SU-DHL-6 (cell line): ENCODE measurements at regions not wholly inside any gene's neighbourhood (a gene's known extent, or its start where the extent isn't known, plus 50 kb on each side); places are given as distances from the start of the nearest gene placed in this dataset.

Experiments used
- H2AFZ ChIP-seq: fragments of 200-600 bp; sonication (generic); 2 replicates; pipeline ENCODE4 v1.6.1; 2014; ENCODE audit warnings: low read depth, mild to moderate bottlenecking, moderate library complexity, mixed read lengths, antibody characterized with exemption, low read length; ENCODE audit not compliant: severe bottlenecking
- H3F3A ChIP-seq: fragments of 200-600 bp; shearing (Covaris generic); 2 replicates; pipeline ENCODE4 v1.6.0; 2016; ENCODE audit warnings: antibody characterized with exemption, mild to moderate bottlenecking; ENCODE audit not compliant: insufficient read depth
- H3K27ac ChIP-seq: fragments of 200-600 bp; sonication (generic); 2 replicates; pipeline ENCODE4 v1.5.1; 2016; ENCODE audit warnings: low read depth, mild to moderate bottlenecking, low read length, moderate library complexity, mixed read lengths
- H3K27me3 ChIP-seq: fragments of 200-600 bp; sonication (generic), shearing (Covaris generic); 2 replicates; pipeline ENCODE4 v1.6.0; 2014; ENCODE audit warnings: mild to moderate bottlenecking, low read length
- H3K36me3 ChIP-seq: fragments of 200-600 bp; sonication (generic); 2 replicates; pipeline ENCODE4 v1.6.1; 2014; ENCODE audit warnings: mild to moderate bottlenecking, low read length, mixed read lengths
- H3K4me2 ChIP-seq: fragments of 300-600, 200-600 bp; shearing (Covaris generic), sonication (generic); 2 replicates; pipeline ENCODE4 v1.6.0; 2014; ENCODE audit warnings: low read length, low read depth, mild to moderate bottlenecking; ENCODE audit not compliant: poor library complexity, severe bottlenecking
- H3K4me3 ChIP-seq: fragments of 200-600 bp; sonication (generic); 2 replicates; pipeline ENCODE4 v1.5.1; 2014; ENCODE audit warnings: antibody characterized with exemption, low read length, mild to moderate bottlenecking, mixed read lengths; ENCODE audit not compliant: insufficient read depth, poor library complexity, severe bottlenecking
- H3K79me2 ChIP-seq: fragments of 200-600 bp; sonication (generic); 2 replicates; pipeline ENCODE4 v1.6.1; 2014; ENCODE audit warnings: mild to moderate bottlenecking, low read length, moderate library complexity; ENCODE audit not compliant: insufficient read depth
- H3K9ac ChIP-seq: fragments of 200-600 bp; sonication (generic); 2 replicates; pipeline ENCODE4 v1.7.0; 2014; ENCODE audit warnings: mild to moderate bottlenecking, low read length
- H3K9me2 ChIP-seq: fragments of 200-600 bp; sonication (generic); replicated peaks from 2 replicates; pipeline ENCODE4 v1.6.1; 2014; ENCODE audit warnings: low read length; ENCODE audit not compliant: insufficient read depth
- H3K9me3 ChIP-seq: fragments of 200-600 bp; sonication (generic); 2 replicates; pipeline ENCODE4 v1.6.1; 2014; ENCODE audit warnings: low read length, mixed read lengths; ENCODE audit not compliant: insufficient read depth
- H4K20me1 ChIP-seq: fragments of 200-600 bp; sonication (generic); 2 replicates; pipeline ENCODE4 v1.6.1; 2014; ENCODE audit warnings: low read depth, mild to moderate bottlenecking, antibody characterized with exemption, low read length, moderate library complexity, mixed read lengths
- EZH2phosphoT487 ChIP-seq: fragments of 200-600 bp; sonication (generic), shearing (Covaris generic); conservative IDR thresholded peaks from 2 replicates; pipeline ENCODE4 v1.6.1; 2018; ENCODE audit warnings: mild to moderate bottlenecking, antibody characterized with exemption, low read length, moderate library complexity, mixed read lengths
- TF ChIP-seq, protein P1 (sequence below): fragments of 200-600 bp; sonication (generic); IDR thresholded peaks from one replicate; pipeline ENCODE4 v1.5.1; 2017; ENCODE audit warnings: antibody characterized with exemption, mild to moderate bottlenecking, low read length, moderate library complexity; ENCODE audit not compliant: insufficient read depth, poor library complexity, severe bottlenecking

DNA sequence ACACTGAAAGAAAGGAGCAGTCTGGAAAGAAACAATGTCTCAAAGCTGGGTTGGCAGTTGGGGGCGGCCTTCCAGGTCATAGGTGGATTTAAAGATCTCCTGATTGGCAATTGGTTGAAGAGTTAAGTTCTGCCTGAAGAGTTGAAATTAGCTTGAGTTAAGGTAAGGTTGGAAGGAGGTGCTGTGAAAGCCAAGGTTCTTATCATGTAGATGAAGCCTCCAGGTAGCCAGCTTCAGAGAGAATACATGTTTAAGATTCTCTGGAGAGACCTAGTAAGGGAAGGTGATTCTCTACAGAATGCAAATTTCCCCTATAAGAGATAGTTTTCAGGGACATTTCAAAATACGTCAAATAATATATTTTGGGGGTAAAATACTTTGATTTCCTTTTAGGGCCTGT lies 387.1 kb downstream of the TMEM232 start:
- no peak for TF ChIP-seq EZH2phosphoT487
- TF ChIP-seq, protein P1, sequence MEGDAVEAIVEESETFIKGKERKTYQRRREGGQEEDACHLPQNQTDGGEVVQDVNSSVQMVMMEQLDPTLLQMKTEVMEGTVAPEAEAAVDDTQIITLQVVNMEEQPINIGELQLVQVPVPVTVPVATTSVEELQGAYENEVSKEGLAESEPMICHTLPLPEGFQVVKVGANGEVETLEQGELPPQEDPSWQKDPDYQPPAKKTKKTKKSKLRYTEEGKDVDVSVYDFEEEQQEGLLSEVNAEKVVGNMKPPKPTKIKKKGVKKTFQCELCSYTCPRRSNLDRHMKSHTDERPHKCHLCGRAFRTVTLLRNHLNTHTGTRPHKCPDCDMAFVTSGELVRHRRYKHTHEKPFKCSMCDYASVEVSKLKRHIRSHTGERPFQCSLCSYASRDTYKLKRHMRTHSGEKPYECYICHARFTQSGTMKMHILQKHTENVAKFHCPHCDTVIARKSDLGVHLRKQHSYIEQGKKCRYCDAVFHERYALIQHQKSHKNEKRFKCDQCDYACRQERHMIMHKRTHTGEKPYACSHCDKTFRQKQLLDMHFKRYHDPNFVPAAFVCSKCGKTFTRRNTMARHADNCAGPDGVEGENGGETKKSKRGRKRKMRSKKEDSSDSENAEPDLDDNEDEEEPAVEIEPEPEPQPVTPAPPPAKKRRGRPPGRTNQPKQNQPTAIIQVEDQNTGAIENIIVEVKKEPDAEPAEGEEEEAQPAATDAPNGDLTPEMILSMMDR = no peak
- Histone ChIP-seq H3K9me2 (no peaks in the 10 kb centered on the region), H4K20me1 (no peaks in the 10 kb centered on the region), H3K36me3 (no peaks in the 10 kb centered on the region), H3K9ac (no peak overlapping the region), H2AFZ (no peak overlapping the region), H3F3A (no peaks in the 10 kb centered on the region), H3K27ac (no peak overlapping the region), H3K27me3 (no peaks in the 10 kb centered on the region), H3K4me2 (no peak overlapping the region), H3K9me3 (no peaks in the 10 kb centered on the region), H3K4me3 (no peak overlapping the region), H3K79me2 (no peaks in the 10 kb centered on the region)

DNA sequence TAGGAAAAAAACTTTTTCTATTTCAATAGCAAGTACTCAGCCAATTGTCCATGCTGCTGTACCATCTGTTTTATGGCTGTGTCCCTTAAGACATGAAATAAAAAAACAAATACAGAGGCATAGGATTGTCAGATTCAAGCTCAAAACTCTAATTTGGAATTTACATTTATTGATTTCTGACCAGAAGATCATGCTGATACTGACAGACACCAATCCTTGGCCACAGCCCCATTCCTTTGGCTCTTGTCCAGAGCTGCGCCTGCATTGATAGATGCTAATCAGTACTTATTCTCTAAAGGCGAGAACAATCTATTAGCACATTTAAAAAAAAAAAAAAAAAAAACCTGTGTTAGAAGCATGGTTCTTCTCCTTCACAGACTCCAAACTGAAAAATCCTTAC lies 384.6 kb downstream of the TMEM232 start:
- TF ChIP-seq EZH2phosphoT487 = no peak
- Histone ChIP-seq H3K79me2 (no peaks in the 10 kb centered on the region), H3K4me3 (no peak overlapping the region), H3K27ac (no peak overlapping the region), H3F3A (no peaks in the 10 kb centered on the region), H3K9ac (no peak overlapping the region), H2AFZ (no peak overlapping the region), H3K9me3 (no peaks in the 10 kb centered on the region), H3K36me3 (no peaks in the 10 kb centered on the region), H3K27me3 (no peaks in the 10 kb centered on the region), H4K20me1 (no peaks in the 10 kb centered on the region), H3K9me2 (no peaks in the 10 kb centered on the region), H3K4me2 (no peak overlapping the region)

DNA sequence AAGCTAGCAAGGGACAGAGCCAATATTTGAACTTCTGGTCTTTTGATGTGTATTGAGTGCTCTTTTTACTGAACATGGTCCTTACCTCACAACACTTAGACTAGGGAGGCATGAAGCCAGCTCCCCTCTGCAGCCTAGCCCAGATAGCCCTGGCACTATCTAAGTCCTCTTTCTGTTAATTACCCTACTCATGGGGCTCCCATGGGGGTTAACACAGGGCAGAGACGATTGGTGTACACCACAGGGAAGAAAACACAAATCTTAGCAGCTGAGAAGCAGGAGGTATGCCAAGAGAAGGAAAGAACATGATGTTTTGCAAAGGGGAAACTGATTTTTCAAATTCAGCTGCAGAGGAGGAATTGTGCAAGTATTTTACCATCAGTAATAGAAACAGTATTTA lies 383.8 kb downstream of the TMEM232 start:
- no peaks in the 10 kb centered on the region for H3K79me2 ChIP-seq
- TF ChIP-seq, protein P1 = no peak
- TF ChIP-seq EZH2phosphoT487 = no peak

GRCh38 chr5:110343616-110344015 lies 382.9 kb downstream of the TMEM232 start:
- Histone ChIP-seq H3K27me3 (no peaks in the 10 kb centered on the region), H3K9me2 (no peaks in the 10 kb centered on the region)
- TF ChIP-seq, protein P1 = no peak
- TF ChIP-seq EZH2phosphoT487 = no peak

More for the DNA sequence above, 383.8 kb downstream of the TMEM232 start:
- no peaks in the 10 kb centered on the region for H3K36me3 ChIP-seq
- H3K27ac ChIP-seq = no peak overlapping the region
- H3K9ac ChIP-seq = no peak overlapping the region
- H3K9me2 ChIP-seq = no peaks in the 10 kb centered on the region
- no peaks in the 10 kb centered on the region for H3K9me3 ChIP-seq
- no peaks in the 10 kb centered on the region for H3K27me3 ChIP-seq
- H2AFZ ChIP-seq = no peak overlapping the region
- H3K4me3 ChIP-seq = no peak overlapping the region
- H3K4me2 ChIP-seq = no peak overlapping the region
- H4K20me1 ChIP-seq = no peaks in the 10 kb centered on the region
- H3F3A ChIP-seq = no peaks in the 10 kb centered on the region

More at GRCh38 chr5:110343616-110344015, 382.9 kb downstream of the TMEM232 start:
- Histone ChIP-seq H3K4me3 (no peak overlapping the region), H3K9ac (no peak overlapping the region), H3K36me3 (no peaks in the 10 kb centered on the region), H3K4me2 (no peak overlapping the region), H3K79me2 (no peaks in the 10 kb centered on the region), H3K27ac (no peak overlapping the region), H3F3A (no peaks in the 10 kb centered on the region), H4K20me1 (no peaks in the 10 kb centered on the region), H3K9me3 (no peaks in the 10 kb centered on the region), H2AFZ (no peak overlapping the region)
